HCT116 (cell line): ENCODE measurements at regions not wholly inside any gene's neighbourhood (a gene's known extent, or its start where the extent isn't known, plus 50 kb on each side); places are given as distances from the start of the nearest gene placed in this dataset.

Experiments
- ATAC-seq: fragments of 200-7000 bp; cut with Tn5 transposase; 2 replicates; pipeline ENCODE4 v1.9.1; 2020; ENCODE audit warnings: mild to moderate bottlenecking, moderate library complexity
- BruUV-seq: library from RNA; stranded (reverse); fragments of 400-500 nt; replicated peaks from 2 replicates; lab custom pipeline; 2021; lab: Mats Ljungman, UMichigan
- CTCF ChIA-PET: fragments of 300-600 bp; sonication (Branson Sonifier 250); formaldehyde crosslinking; loops from one replicate; lab custom pipeline; 2021; ENCODE audit warnings: antibody characterized with exemption; lab: Charles Lee
- POLR2A ChIA-PET: fragments of 300-600, 350-600 bp; sonication (Branson Sonifier 250); formaldehyde crosslinking; loops from one replicate; lab custom pipeline; 2021; ENCODE audit warnings: antibody characterized with exemption; lab: Charles Lee
- RAD21 ChIA-PET, 2 experiments: fragments of 300-600 bp; sonication (Branson Sonifier 250); formaldehyde crosslinking; loops; one replicate each; lab custom pipeline; 2023; ENCODE audit warnings: low total read pairs in 2 of 2; ENCODE audit not compliant: uncharacterized antibody in 2 of 2, unreplicated experiment in 2 of 2, low non-redundant PET in 1 of 2; lab: Charles Lee
- DNase-seq: peaks from one replicate; pipeline ENCODE4 v3.0.0-alpha.2; 2010; ENCODE audit warnings: low read depth, low spot score
- H2AFZ ChIP-seq: fragments of 200-600 bp; shearing (Covaris generic), sonication (generic); 2 replicates; pipeline ENCODE4 v1.6.1; 2017; ENCODE audit warnings: low read depth, mixed run types, mixed read lengths, antibody characterized with exemption, low read length; ENCODE audit not compliant: poor library complexity, severe bottlenecking
- H3K27ac ChIP-seq: 2 replicates; pipeline ENCODE4 v1.5.1; 2012; ENCODE audit warnings: low read depth, low read length
- H3K27me3 ChIP-seq: fragments of 200-600 bp; sonication (generic); 2 replicates; pipeline ENCODE4 v1.6.1; 2016; ENCODE audit warnings: mixed run types, low read length, mixed read lengths; ENCODE audit not compliant: insufficient read depth
- H3K36me3 ChIP-seq, 2 experiments: fragments of 200-500 bp in 1 of 2; fragments of 200-600 bp in 1 of 2; sonication (Bioruptor generic) in 1 of 2; sonication (generic) in 1 of 2; 2 replicates each; pipeline versions ENCODE4 v1.5.1 to v1.6.1; 2014 to 2016; ENCODE audit warnings: low read length in 2 of 2, inconsistent platforms in 1 of 2, mixed read lengths in 1 of 2, mixed run types in 1 of 2; ENCODE audit not compliant: insufficient read depth in 2 of 2, control insufficient read depth in 1 of 2
- H3K4me1 ChIP-seq, 2 experiments: fragments of 200-600 bp in 1 of 2; sonication (generic) in 1 of 2; 2 replicates each; pipeline versions ENCODE4 v1.5.1 to v1.6.1; 2012 to 2017; ENCODE audit warnings: low read length in 2 of 2, inconsistent platforms in 1 of 2, mild to moderate bottlenecking in 1 of 2, mixed read lengths in 1 of 2, mixed run types in 1 of 2, moderate library complexity in 1 of 2; ENCODE audit not compliant: insufficient read depth in 2 of 2, control insufficient read depth in 1 of 2
- H3K4me2 ChIP-seq: fragments of 200-600 bp; sonication (generic); 2 replicates; pipeline ENCODE4 v1.6.1; 2017; ENCODE audit warnings: mixed run types, low read length, mixed read lengths
- H3K4me3 ChIP-seq, 2 experiments: fragments of 200-600 bp in 1 of 2; sonication (generic) in 1 of 2; replicated peaks in 1 of 2; 2 replicates each; pipeline ENCODE4 v1.5.1; 2011 to 2016; ENCODE audit warnings: low read length in 2 of 2, control low read depth in 1 of 2, low read depth in 1 of 2, mild to moderate bottlenecking in 1 of 2, mixed read lengths in 1 of 2, mixed run types in 1 of 2
- H3K79me2 ChIP-seq: fragments of 200-600 bp; sonication (generic); 2 replicates; pipeline ENCODE4 v1.6.1; 2017; ENCODE audit warnings: mild to moderate bottlenecking, mixed run types, low read length, moderate library complexity, mixed read lengths; ENCODE audit not compliant: insufficient read depth
- H3K9ac ChIP-seq: fragments of 200-600 bp; sonication (generic); 2 replicates; pipeline ENCODE4 v1.6.1; 2016; ENCODE audit warnings: low read length, mixed read lengths
- H3K9me2 ChIP-seq: fragments of 200-600 bp; sonication (generic), shearing (Covaris generic); 2 replicates; pipeline ENCODE4 v1.6.1; 2017; ENCODE audit warnings: mixed run types, mild to moderate bottlenecking, moderate library complexity; ENCODE audit not compliant: insufficient read depth
- H3K9me3 ChIP-seq, 2 experiments: fragments of 200-500 bp in 1 of 2; fragments of 200-600 bp in 1 of 2; sonication (Bioruptor generic) in 1 of 2; sonication (generic) in 1 of 2; 2 replicates each; pipeline ENCODE4 v1.6.1; 2014 to 2017; ENCODE audit warnings: low read length in 2 of 2, mixed read lengths in 2 of 2, inconsistent platforms in 1 of 2, low read depth in 1 of 2, mild to moderate bottlenecking in 1 of 2, mixed run types in 1 of 2, moderate library complexity in 1 of 2; ENCODE audit not compliant: control insufficient read depth in 1 of 2, insufficient read depth in 1 of 2
- H4K20me1 ChIP-seq: fragments of 200-600 bp; sonication (generic), shearing (Covaris generic); 2 replicates; pipeline ENCODE4 v1.6.1; 2017; ENCODE audit warnings: mixed run types, mild to moderate bottlenecking, moderate library complexity; ENCODE audit not compliant: insufficient read depth
- CEBPB ChIP-seq: IDR thresholded peaks from 2 replicates; pipeline ENCODE4 v1.6.1; 2012; ENCODE audit warnings: low read depth
- EGR1 ChIP-seq: IDR thresholded peaks from 2 replicates; pipeline ENCODE4 v1.6.1; 2012; ENCODE audit warnings: low read depth
- ELF1 ChIP-seq: IDR thresholded peaks from 2 replicates; pipeline ENCODE4 v1.6.1; 2012; ENCODE audit warnings: low read depth, borderline replicate concordance
- FOSL1 ChIP-seq: IDR thresholded peaks from 2 replicates; pipeline ENCODE4 v1.6.1; 2012; ENCODE audit warnings: low read depth
- POLR2AphosphoS5 ChIP-seq: IDR thresholded peaks from 2 replicates; pipeline ENCODE4 v1.6.1; 2011; ENCODE audit warnings: mild to moderate bottlenecking, low read depth, low read length, moderate library complexity
- RAD21 ChIP-seq: IDR thresholded peaks from 2 replicates; pipeline ENCODE4 v1.6.1; 2012; ENCODE audit warnings: low read depth, mild to moderate bottlenecking
- SIN3A ChIP-seq: IDR thresholded peaks from 2 replicates; pipeline ENCODE4 v1.6.1; 2012; ENCODE audit warnings: low read depth
- SRF ChIP-seq: IDR thresholded peaks from 2 replicates; pipeline ENCODE4 v1.6.1; 2012; ENCODE audit warnings: low read depth
- TCF7L2 ChIP-seq: IDR thresholded peaks from 2 replicates; pipeline ENCODE4 v1.7.0; 2011; ENCODE audit warnings: borderline replicate concordance, inconsistent platforms; ENCODE audit not compliant: insufficient read depth, insufficient read length; ENCODE audit errors: extremely low read depth
- ZNF274 ChIP-seq: fragments of 200-500 bp; sonication (Bioruptor generic); IDR thresholded peaks from 2 replicates; pipeline ENCODE4 v1.6.1; 2014; ENCODE audit warnings: mild to moderate bottlenecking, low read depth, low read length, inconsistent platforms
- intact Hi-C: fragments of 100-400 bp; cut with micrococcal nuclease; formaldehyde crosslinking; loops from 2 replicates; pipeline ENCODE4 v1.10.0; 2022
- TF ChIP-seq, protein P1 (sequence below), 3 experiments: fragments of 200-600 bp in 1 of 3; sonication (generic) in 1 of 3; IDR thresholded peaks in 2 of 3; conservative IDR thresholded peaks in 1 of 3; 2 replicates each; pipeline ENCODE4 v1.5.1; 2012 to 2017; ENCODE audit warnings: low read depth in 2 of 3, low read length in 2 of 3, antibody characterized with exemption in 1 of 3, borderline replicate concordance in 1 of 3, control low read depth in 1 of 3, mild to moderate bottlenecking in 1 of 3, mixed read lengths in 1 of 3, mixed run types in 1 of 3, moderate library complexity in 1 of 3; ENCODE audit not compliant: insufficient read depth in 1 of 3

GRCh38 chr5:29853711-29854220 lies 1339.7 kb upstream of the CDH6 start:
- POLR2A ChIA-PET = no interaction called here
- Histone ChIP-seq H3K27me3 (no peaks in the 10 kb centered on the region), H3K9me3 (peaks cover 4 to 29% of the 10 kb centered on the region in 2 experiments; a peak in 2 of 4 replicates), H3K4me3 (no peak overlapping the region), H3K9me2 (no peaks in the 10 kb centered on the region), H3K27ac (no peak overlapping the region), H3K4me1 (no peaks in the 10 kb centered on the region), H3K9ac (no peak overlapping the region), H3K79me2 (no peaks in the 10 kb centered on the region), H3K36me3 (no peaks in the 10 kb centered on the region), H3K4me2 (no peak overlapping the region), H4K20me1 (no peaks in the 10 kb centered on the region), H2AFZ (no peak overlapping the region)
- ATAC-seq = no peak
- BruUV-seq = no TSS peak
- RAD21 ChIA-PET = no interaction called here
- intact Hi-C loops = no loop called here
- no peak for TF ChIP-seq POLR2AphosphoS5
- no peak for TF ChIP-seq ELF1
- TF ChIP-seq SIN3A = no peak
- no peak for TF ChIP-seq CEBPB
- TF ChIP-seq ZNF274 = no peak
- TF ChIP-seq, protein P1, sequence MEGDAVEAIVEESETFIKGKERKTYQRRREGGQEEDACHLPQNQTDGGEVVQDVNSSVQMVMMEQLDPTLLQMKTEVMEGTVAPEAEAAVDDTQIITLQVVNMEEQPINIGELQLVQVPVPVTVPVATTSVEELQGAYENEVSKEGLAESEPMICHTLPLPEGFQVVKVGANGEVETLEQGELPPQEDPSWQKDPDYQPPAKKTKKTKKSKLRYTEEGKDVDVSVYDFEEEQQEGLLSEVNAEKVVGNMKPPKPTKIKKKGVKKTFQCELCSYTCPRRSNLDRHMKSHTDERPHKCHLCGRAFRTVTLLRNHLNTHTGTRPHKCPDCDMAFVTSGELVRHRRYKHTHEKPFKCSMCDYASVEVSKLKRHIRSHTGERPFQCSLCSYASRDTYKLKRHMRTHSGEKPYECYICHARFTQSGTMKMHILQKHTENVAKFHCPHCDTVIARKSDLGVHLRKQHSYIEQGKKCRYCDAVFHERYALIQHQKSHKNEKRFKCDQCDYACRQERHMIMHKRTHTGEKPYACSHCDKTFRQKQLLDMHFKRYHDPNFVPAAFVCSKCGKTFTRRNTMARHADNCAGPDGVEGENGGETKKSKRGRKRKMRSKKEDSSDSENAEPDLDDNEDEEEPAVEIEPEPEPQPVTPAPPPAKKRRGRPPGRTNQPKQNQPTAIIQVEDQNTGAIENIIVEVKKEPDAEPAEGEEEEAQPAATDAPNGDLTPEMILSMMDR (IDR thresholded peaks at IDR 0.05 in 2 of 3, conservative IDR thresholded peaks at IDR 0.05 in 1 of 3; ENCODE audit: borderline replicate concordance in 1 of 3, insufficient read depth in 1 of 3, low read depth in 2 of 3, low read length in 2 of 3) = no peak
- no peak for TF ChIP-seq SRF
- no peak for TF ChIP-seq EGR1
- DNase-seq = no peak
- CTCF ChIA-PET = no interaction called here

DNA sequence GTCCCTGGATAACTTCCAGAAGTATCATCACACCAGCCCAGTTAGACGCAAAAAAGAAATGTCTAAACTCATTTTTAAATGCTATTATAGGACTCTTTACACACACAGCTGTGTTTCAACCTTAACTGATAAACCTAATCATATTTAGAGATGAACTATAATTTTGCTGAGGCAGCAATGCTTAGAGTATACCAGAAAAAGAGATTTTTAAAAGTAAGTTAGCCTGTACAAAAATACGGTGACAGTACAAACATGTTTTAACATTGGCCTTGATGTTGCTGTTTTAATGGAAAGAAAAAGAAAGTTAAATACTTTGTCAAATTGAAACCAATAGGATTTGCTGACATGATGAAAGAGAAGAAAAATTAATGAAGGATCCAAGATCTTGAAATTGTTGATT lies 1341.2 kb upstream of the CDH6 start:
- H3K9ac ChIP-seq = no peak overlapping the region
- POLR2A ChIA-PET = no interaction called here
- TF ChIP-seq, protein P1 (IDR thresholded peaks at IDR 0.05 in 2 of 3, conservative IDR thresholded peaks at IDR 0.05 in 1 of 3; ENCODE audit: borderline replicate concordance in 1 of 3, insufficient read depth in 1 of 3, low read depth in 2 of 3, low read length in 2 of 3) = no peak
- no peak for TF ChIP-seq TCF7L2
- TF ChIP-seq FOSL1 = no peak
- no peak for TF ChIP-seq RAD21
- peaks cover 4 to 32% of the 10 kb centered on the region in 2 experiments; a peak in 2 of 4 replicates for H3K9me3 ChIP-seq
- H3K27me3 ChIP-seq = no peaks in the 10 kb centered on the region
- H3K79me2 ChIP-seq = no peaks in the 10 kb centered on the region
- CTCF ChIA-PET = no interaction called here
- H4K20me1 ChIP-seq = no peaks in the 10 kb centered on the region
- ATAC-seq (no peak), DNase-seq (no peak)
- H2AFZ ChIP-seq = no peak overlapping the region
- BruUV-seq = no TSS peak
- RAD21 ChIA-PET = no interaction called here
- no peaks in the 10 kb centered on the region for H3K9me2 ChIP-seq
- H3K4me2 ChIP-seq = no peak overlapping the region
- H3K27ac ChIP-seq = no peak overlapping the region
- intact Hi-C loops = no loop called here
- H3K4me3 ChIP-seq = no peak overlapping the region
- H3K36me3 ChIP-seq = no peaks in the 10 kb centered on the region
- no peaks in the 10 kb centered on the region for H3K4me1 ChIP-seq
